Endodermal cell (in vitro differentiated cells): ENCODE measurements at regions not wholly inside any gene's neighbourhood (a gene's known extent, or its start where the extent isn't known, plus 50 kb on each side); places are given as distances from the start of the nearest gene placed in this dataset.
A peak's percentile ranks its signal among the peaks of the same experiment; 100 is the strongest.
"Not testable (repeated sequence)": the region's sequence is repeated elsewhere in the genome, so short reads cannot be mapped to it uniquely, and the experiment has no call there.

Experiments used
- DNase-seq: peaks from one replicate; pipeline ENCODE4 v3.0.0-alpha.2; 2017
- H3K27ac ChIP-seq: 2 replicates; pipeline ENCODE4 v1.5.1; 2013; ENCODE audit warnings: mild to moderate bottlenecking, low read depth, low read length, moderate library complexity
- H3K27me3 ChIP-seq: 2 replicates; pipeline ENCODE4 v1.6.1; 2013; ENCODE audit warnings: mild to moderate bottlenecking, low read length, moderate library complexity; ENCODE audit not compliant: insufficient read depth, control insufficient read depth, poor library complexity, severe bottlenecking
- H3K36me3 ChIP-seq: 2 replicates; pipeline ENCODE4 v1.7.0; 2013; ENCODE audit warnings: mild to moderate bottlenecking, low read length, moderate library complexity; ENCODE audit not compliant: control insufficient read depth, insufficient read depth
- H3K4me1 ChIP-seq: one replicate; pipeline ENCODE4 v1.7.0; 2013; ENCODE audit warnings: low read length; ENCODE audit not compliant: control insufficient read depth, insufficient read depth
- H3K4me3 ChIP-seq: 2 replicates; pipeline ENCODE4 v1.5.1; 2013; ENCODE audit warnings: mild to moderate bottlenecking, low read length, moderate library complexity
- H3K9ac ChIP-seq: 2 replicates; pipeline ENCODE4 v1.6.1; 2013; ENCODE audit warnings: mild to moderate bottlenecking, low read length, moderate library complexity; ENCODE audit not compliant: poor library complexity, severe bottlenecking; ENCODE audit errors: extremely low read depth
- H3K9me3 ChIP-seq: 2 replicates; pipeline ENCODE4 v1.6.1; 2013; ENCODE audit warnings: mild to moderate bottlenecking, low read length, moderate library complexity; ENCODE audit not compliant: control insufficient read depth
- H3K27ac Mint-ChIP-seq: 2 replicates; pipeline ENCODE4 v1.8.0; 2020; ENCODE audit warnings: mixed read lengths
- H3K27me3 Mint-ChIP-seq: 2 replicates; pipeline ENCODE4 v1.8.0; 2021; ENCODE audit warnings: mild to moderate bottlenecking, mixed read lengths; ENCODE audit not compliant: insufficient read depth
- H3K36me3 Mint-ChIP-seq: 2 replicates; pipeline ENCODE4 v1.8.0; 2020; ENCODE audit warnings: low read depth, mixed read lengths
- H3K4me1 Mint-ChIP-seq: 2 replicates; pipeline ENCODE4 v1.8.0; 2020; ENCODE audit warnings: mixed read lengths
- H3K4me3 Mint-ChIP-seq: 2 replicates; pipeline ENCODE4 v1.8.0; 2020; ENCODE audit warnings: mild to moderate bottlenecking, moderate library complexity, mixed read lengths
- H3K9me3 Mint-ChIP-seq: 2 replicates; pipeline ENCODE4 v1.8.0; 2020; ENCODE audit warnings: mild to moderate bottlenecking, mixed read lengths
- CTCF ChIP-seq: fragments of 200-600 bp; sonication (generic); conservative IDR thresholded peaks from 2 replicates; pipeline ENCODE4 v1.5.0; 2021; ENCODE audit warnings: antibody characterized with exemption, mild to moderate bottlenecking
- WGBS, 2 experiments: methylation state at CpG; one replicate each; pipeline versions ENCODE4 v1.1.5 to v1.1.7; 2013; ENCODE audit warnings: missing lambda C conversion rate in 2 of 2, mixed read lengths in 1 of 2; ENCODE audit not compliant: insufficient coverage in 1 of 2, insufficient read length in 1 of 2; 5-methylcytosine and 5-hydroxymethylcytosine counted together

- no peaks in the 10 kb centered on the region for H3K4me1 ChIP-seq
- no peak overlapping the region for H3K9ac ChIP-seq
- H3K4me3 Mint-ChIP-seq: no peak overlapping the region
- no peaks in the 10 kb centered on the region for H3K27me3 ChIP-seq
- no peak for DNase-seq
- peaks cover 10% of the 10 kb centered on the region for H3K9me3 Mint-ChIP-seq
- 92 to 96% methylated on average over 6 to 7 of the region's 7 CpGs for WGBS, 2 experiments
- no peak overlapping the region for H3K27ac Mint-ChIP-seq
- no peak for TF ChIP-seq CTCF
- no peaks in the 10 kb centered on the region for H3K4me1 Mint-ChIP-seq
- H3K9me3 ChIP-seq: peaks cover 5% of the 10 kb centered on the region
- no peaks in the 10 kb centered on the region for H3K36me3 Mint-ChIP-seq
- H3K27me3 Mint-ChIP-seq: no peaks in the 10 kb centered on the region
- no peak overlapping the region for H3K4me3 ChIP-seq
- H3K36me3 ChIP-seq: no peaks in the 10 kb centered on the region
- H3K27ac ChIP-seq: no peak overlapping the region
These were observed 221.0 kb downstream of the FRK start for GRCh38 chr6:115839583-115840181.

DNA sequence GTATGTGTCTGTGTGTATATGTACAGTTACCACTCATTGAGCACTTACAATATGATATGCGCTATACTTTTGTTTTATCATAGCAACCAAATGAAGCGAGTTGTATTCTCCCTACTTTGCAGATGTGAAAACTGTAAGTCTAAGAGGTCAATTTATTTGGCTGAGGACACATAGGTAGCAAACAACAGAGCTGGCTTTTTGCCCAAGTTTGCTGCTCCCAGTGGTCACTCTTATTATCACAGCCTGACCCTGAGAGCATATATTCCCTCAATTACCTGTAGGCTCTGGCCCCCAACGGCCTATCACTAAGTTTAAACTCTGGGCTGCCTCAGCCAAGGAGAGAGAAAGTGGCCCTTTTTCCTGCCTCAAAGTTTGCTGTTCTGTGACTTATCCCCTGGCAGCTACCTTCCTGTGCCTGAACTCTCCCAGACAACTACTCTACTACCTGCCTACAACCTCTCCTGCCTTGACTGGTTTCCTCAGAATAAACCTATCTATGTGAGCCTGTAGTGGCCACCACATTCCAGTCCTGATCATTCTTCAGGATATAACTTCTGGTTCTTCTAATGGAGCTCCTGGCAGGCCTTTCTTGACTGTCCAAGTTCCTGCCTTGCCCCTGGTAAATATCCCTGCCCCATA, 221.8 kb downstream of the FRK start:
- peak; percentile 89 for DNase-seq
- no peaks in the 10 kb centered on the region for H3K36me3 Mint-ChIP-seq
- Histone ChIP-seq H3K4me3 (no peak overlapping the region), H3K9ac (no peak overlapping the region), H3K4me1 (no peaks in the 10 kb centered on the region), H3K27ac (no peak overlapping the region), H3K9me3 (peaks cover 5% of the 10 kb centered on the region), H3K36me3 (no peaks in the 10 kb centered on the region), H3K27me3 (no peaks in the 10 kb centered on the region)
- 81 to 83% methylated on average over 2 to 3 of the region's 3 CpGs for WGBS, 2 experiments
- no peaks in the 10 kb centered on the region for H3K27me3 Mint-ChIP-seq
- no peak overlapping the region for H3K4me3 Mint-ChIP-seq
- peak; percentile 80 for TF ChIP-seq CTCF
- H3K27ac Mint-ChIP-seq: no peak overlapping the region
- H3K4me1 Mint-ChIP-seq: no peaks in the 10 kb centered on the region
- H3K9me3 Mint-ChIP-seq: peaks cover 11% of the 10 kb centered on the region

- Mint-ChIP-seq H3K27me3 (no peaks in the 10 kb centered on the region), H3K27ac (no peak overlapping the region), H3K9me3 (peaks cover 14% of the 10 kb centered on the region), H3K36me3 (no peaks in the 10 kb centered on the region), H3K4me1 (no peaks in the 10 kb centered on the region), H3K4me3 (no peak overlapping the region)
- Histone ChIP-seq H3K27me3 (no peaks in the 10 kb centered on the region), H3K4me3 (no peak overlapping the region), H3K27ac (no peak overlapping the region), H3K4me1 (no peaks in the 10 kb centered on the region), H3K9ac (no peak overlapping the region), H3K9me3 (peaks cover 5% of the 10 kb centered on the region), H3K36me3 (no peaks in the 10 kb centered on the region)
- no peak for DNase-seq
- 92 to 98% methylated on average over 4 of the region's 4 CpGs for WGBS, 2 experiments
- TF ChIP-seq CTCF: no peak
These were observed 222.5 kb downstream of the FRK start for GRCh38 chr6:115838216-115838615.

- H3K4me3 ChIP-seq, H3K27me3 ChIP-seq, H3K9me3 ChIP-seq, H3K36me3 ChIP-seq, H3K36me3 Mint-ChIP-seq, H3K27ac Mint-ChIP-seq, H3K9ac ChIP-seq, H3K4me1 ChIP-seq, H3K4me1 Mint-ChIP-seq, H3K4me3 Mint-ChIP-seq, DNase-seq, H3K27ac ChIP-seq, H3K27me3 Mint-ChIP-seq: not testable (repeated sequence)
- WGBS, 2 experiments: 95% methylated on average over 8 of the region's 13 CpGs; no CpG with 5 or more reads in 1 of the 2 experiments
- H3K9me3 Mint-ChIP-seq: peaks cover 14% of the 10 kb centered on the region
These were observed 224.3 kb downstream of the FRK start for GRCh38 chr6:115836374-115836773.
